ENCODE measurements at regions not wholly inside any gene's neighbourhood (a gene's known extent, or its start where the extent isn't known, plus 50 kb on each side); places are given as distances from the start of the nearest gene placed in this dataset.

DNA sequence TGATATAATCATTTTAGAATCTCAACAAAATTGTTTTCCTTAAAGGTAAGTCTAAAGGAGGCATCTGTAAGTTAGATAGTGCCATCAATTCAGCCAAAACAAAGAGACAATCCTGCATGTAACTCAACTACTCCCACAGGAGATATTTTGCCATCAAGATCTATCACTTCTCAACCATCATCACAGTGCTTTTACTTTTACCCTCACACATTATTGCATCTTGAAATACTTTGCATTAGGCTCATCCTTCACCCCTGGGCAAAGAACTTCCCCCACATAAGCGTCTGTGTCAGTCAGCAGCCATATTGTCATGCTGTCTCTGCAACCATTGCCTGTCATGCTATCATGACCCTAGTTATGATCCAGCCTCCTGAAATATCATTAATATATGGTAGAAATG is 54.9 kb upstream of the NLGN1 start:
- Histone ChIP-seq H3K27me3 (ENCODE audit: control insufficient read depth, insufficient read depth, low read length) (no peaks in the 10 kb centered on the region), H3K36me3 (ENCODE audit: control insufficient read depth, insufficient read depth, low read length) (no peaks in the 10 kb centered on the region), H3K4me3 (ENCODE audit: low read depth, low read length) (no peak overlapping the region)
- no peak for DNase-seq (ENCODE audit: low read depth)
- TF ChIP-seq, protein P1, sequence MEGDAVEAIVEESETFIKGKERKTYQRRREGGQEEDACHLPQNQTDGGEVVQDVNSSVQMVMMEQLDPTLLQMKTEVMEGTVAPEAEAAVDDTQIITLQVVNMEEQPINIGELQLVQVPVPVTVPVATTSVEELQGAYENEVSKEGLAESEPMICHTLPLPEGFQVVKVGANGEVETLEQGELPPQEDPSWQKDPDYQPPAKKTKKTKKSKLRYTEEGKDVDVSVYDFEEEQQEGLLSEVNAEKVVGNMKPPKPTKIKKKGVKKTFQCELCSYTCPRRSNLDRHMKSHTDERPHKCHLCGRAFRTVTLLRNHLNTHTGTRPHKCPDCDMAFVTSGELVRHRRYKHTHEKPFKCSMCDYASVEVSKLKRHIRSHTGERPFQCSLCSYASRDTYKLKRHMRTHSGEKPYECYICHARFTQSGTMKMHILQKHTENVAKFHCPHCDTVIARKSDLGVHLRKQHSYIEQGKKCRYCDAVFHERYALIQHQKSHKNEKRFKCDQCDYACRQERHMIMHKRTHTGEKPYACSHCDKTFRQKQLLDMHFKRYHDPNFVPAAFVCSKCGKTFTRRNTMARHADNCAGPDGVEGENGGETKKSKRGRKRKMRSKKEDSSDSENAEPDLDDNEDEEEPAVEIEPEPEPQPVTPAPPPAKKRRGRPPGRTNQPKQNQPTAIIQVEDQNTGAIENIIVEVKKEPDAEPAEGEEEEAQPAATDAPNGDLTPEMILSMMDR (IDR thresholded peaks at IDR 0.05; ENCODE audit: insufficient read depth, low read length, poor library complexity, severe bottlenecking) = no peak

DNA sequence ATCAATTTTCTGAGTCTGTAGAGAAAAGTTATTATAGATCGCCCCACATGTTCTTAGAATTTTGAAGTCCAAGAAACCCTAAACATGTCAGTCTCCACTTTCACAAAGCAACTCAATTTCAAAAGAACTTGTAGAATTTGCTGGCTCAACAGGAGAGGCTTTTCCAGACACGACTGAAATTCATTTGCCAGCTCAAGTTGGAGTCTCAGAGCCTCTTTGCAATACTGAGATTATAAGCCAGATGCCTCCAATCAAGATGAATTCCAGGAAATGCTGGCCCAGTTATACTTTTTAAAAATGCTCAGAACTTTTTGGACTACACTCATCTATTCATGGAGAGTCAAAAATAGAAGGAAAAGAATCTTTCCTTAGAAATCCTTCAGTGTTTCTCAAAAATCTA is 56.9 kb upstream of the NLGN1 start:
- Histone ChIP-seq H3K4me3 (ENCODE audit: low read depth, low read length) (no peak overlapping the region), H3K27me3 (ENCODE audit: control insufficient read depth, insufficient read depth, low read length) (no peaks in the 10 kb centered on the region), H3K36me3 (ENCODE audit: control insufficient read depth, insufficient read depth, low read length) (no peaks in the 10 kb centered on the region)
- no peak for DNase-seq (ENCODE audit: low read depth)
- TF ChIP-seq, protein P1 (IDR thresholded peaks at IDR 0.05; ENCODE audit: insufficient read depth, low read length, poor library complexity, severe bottlenecking) = no peak

DNA sequence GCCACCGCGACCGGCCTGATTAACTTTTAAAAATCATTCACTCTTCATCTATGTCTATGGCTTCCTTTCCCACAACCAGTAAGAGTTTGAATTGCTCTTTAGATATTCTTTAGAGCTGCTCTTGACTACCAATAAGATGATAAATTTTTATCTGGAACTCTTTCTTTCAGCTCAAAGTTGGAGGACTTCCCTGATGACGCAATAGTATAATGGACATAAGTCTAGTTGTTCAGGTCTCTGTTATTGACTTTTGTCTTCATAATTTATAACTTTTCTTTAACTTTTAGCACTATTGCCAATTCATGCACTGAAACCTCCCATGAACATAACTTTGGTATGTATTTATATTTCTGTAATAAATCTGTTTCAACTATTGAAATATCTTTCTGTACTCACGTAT is 61.3 kb upstream of the NLGN1 start:
- TF ChIP-seq, protein P1 (IDR thresholded peaks at IDR 0.05; ENCODE audit: insufficient read depth, low read length, poor library complexity, severe bottlenecking) = no peak
- Histone ChIP-seq H3K27me3 (ENCODE audit: control insufficient read depth, insufficient read depth, low read length) (no peaks in the 10 kb centered on the region), H3K36me3 (ENCODE audit: control insufficient read depth, insufficient read depth, low read length) (no peaks in the 10 kb centered on the region), H3K4me3 (ENCODE audit: low read depth, low read length) (no peak overlapping the region)
- DNase-seq (ENCODE audit: low read depth) = no peak

DNA sequence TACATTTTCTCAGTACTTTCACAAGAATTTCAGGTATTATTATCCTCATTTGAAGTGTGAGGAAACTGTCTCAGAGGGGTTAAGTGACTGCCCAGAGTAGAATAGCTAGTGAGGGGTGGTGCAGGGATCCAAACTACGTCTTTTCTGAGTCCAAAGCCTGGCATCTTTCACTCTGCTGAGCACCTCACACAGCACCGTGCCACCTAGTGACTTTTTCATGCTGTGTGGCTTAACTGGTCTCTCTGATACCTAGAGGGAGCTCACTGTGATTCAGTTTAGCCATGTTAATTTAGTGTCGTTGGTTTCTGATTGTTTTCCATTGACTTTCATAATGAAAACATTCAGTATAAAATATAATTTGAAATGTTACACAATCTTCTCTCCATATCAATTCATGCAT is 91.4 kb upstream of the NLGN1 start:
- no peak overlapping the region for H3K4me3 ChIP-seq (ENCODE audit: low read depth, low read length)
- DNase-seq (ENCODE audit: low read depth) = no peak
- H3K36me3 ChIP-seq (ENCODE audit: control insufficient read depth, insufficient read depth, low read length) = no peaks in the 10 kb centered on the region
- no peaks in the 10 kb centered on the region for H3K27me3 ChIP-seq (ENCODE audit: control insufficient read depth, insufficient read depth, low read length)
- TF ChIP-seq, protein P1 (IDR thresholded peaks at IDR 0.05; ENCODE audit: insufficient read depth, low read length, poor library complexity, severe bottlenecking) = no peak

DNA sequence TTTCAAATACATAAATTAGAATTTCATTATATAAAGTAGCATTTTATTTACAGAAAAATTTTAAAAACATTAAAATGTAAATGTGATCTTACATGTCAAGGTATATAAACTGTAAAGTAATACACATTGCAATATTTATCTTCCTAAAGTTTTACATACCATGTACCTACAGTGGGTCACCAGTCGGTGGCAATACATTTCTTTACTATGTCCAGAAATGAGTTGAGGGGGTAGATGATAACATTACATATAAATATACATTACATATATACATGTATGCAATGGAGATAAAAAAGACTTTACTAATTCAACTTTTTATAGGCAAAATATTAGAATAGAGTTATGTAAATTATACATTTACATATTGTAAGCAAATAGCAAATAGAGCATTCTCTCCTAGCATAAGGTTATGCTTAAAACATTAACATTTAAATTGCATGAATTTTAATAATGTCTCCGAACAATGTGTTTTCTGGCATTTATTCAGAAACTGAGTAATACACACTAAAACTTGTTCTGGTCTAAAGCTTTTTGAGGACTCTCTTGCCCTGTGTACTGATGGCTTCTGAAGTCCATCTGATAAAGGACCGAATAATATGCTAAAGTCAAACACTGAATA is 93.3 kb upstream of the NLGN1 start:
- no peaks in the 10 kb centered on the region for H3K36me3 ChIP-seq (ENCODE audit: control insufficient read depth, insufficient read depth, low read length)
- no peaks in the 10 kb centered on the region for H3K27me3 ChIP-seq (ENCODE audit: control insufficient read depth, insufficient read depth, low read length)
- no peak for DNase-seq (ENCODE audit: low read depth)
- TF ChIP-seq, protein P1 (IDR thresholded peaks at IDR 0.05; ENCODE audit: insufficient read depth, low read length, poor library complexity, severe bottlenecking) = no peak
- H3K4me3 ChIP-seq (ENCODE audit: low read depth, low read length) = no peak overlapping the region

DNA sequence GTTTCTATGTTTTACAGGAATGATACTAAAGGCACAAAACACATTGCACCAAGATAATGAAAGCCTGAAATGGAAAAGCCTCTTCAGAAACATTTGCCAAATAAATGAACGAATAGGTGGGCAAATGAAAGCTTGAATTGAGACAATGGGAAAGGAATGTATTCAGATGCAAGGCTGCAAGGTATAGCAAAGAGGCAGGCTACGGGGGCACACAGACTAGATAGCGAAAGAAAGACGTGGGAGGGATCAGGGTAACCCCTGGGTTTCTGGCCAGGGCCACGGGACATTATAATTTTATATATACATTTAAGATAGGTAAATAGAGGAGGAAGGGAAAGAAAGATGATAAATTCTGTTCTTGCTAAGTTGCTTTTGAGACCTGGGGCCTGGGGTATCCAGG is 95.9 kb upstream of the NLGN1 start:
- Histone ChIP-seq H3K27me3 (ENCODE audit: control insufficient read depth, insufficient read depth, low read length) (no peaks in the 10 kb centered on the region), H3K4me3 (ENCODE audit: low read depth, low read length) (no peak overlapping the region), H3K36me3 (ENCODE audit: control insufficient read depth, insufficient read depth, low read length) (no peaks in the 10 kb centered on the region)
- TF ChIP-seq, protein P1 (IDR thresholded peaks at IDR 0.05; ENCODE audit: insufficient read depth, low read length, poor library complexity, severe bottlenecking) = no peak
- no peak for DNase-seq (ENCODE audit: low read depth)
